ENCODE measurements at regions not wholly inside any gene's neighbourhood (a gene's known extent, or its start where the extent isn't known, plus 50 kb on each side); places are given as distances from the start of the nearest gene placed in this dataset.

DNA sequence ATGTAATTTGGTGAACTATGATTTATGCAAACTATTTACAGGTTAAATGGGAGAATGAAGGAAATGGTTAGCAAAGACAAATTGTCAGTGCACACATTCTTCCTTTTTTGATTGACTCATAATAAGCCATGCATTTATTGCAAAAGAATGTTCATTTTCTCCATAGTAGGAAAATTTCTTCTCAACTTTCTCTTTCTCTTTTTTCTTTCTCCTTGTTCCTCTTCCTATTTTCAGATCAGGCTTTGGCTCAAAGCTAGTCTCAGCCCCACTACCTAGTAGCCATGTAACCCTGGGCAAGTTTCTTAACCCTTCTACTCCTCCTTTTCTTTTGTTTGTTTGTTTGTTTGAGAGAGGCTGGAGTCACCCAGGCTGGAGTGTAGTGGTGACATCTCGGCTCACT, 156.6 kb downstream of the PIK3R1 start:
- Histone ChIP-seq H3K4me2 (ENCODE audit: low read length) (no peak overlapping the region), H3K9me2 (ENCODE audit: low read depth, low read length) (no peaks in the 10 kb centered on the region), H3K9me3 (ENCODE audit: low read length) (no peaks in the 10 kb centered on the region), H3K4me1 (ENCODE audit: insufficient read depth, low read length, severe bottlenecking) (no peaks in the 10 kb centered on the region), H3K36me3 (ENCODE audit: insufficient read depth, low read length) (no peaks in the 10 kb centered on the region), H3K27ac (ENCODE audit: low read depth, low read length, poor library complexity, severe bottlenecking) (no peak overlapping the region), H3K27me3 (ENCODE audit: insufficient read depth, low read length) (no peaks in the 10 kb centered on the region), H4K20me1 (ENCODE audit: insufficient read depth, low read length) (no peaks in the 10 kb centered on the region), H3K9ac (ENCODE audit: low read length) (no peak overlapping the region), H3K79me2 (ENCODE audit: insufficient read depth, low read length) (no peaks in the 10 kb centered on the region), H3K4me3 (ENCODE audit: low read depth, low read length, poor library complexity, severe bottlenecking) (no peak overlapping the region), H2AFZ (ENCODE audit: low read length) (no peak overlapping the region), H3F3A (ENCODE audit: insufficient read depth, low read length) (no peaks in the 10 kb centered on the region)
- TF ChIP-seq, protein P1, sequence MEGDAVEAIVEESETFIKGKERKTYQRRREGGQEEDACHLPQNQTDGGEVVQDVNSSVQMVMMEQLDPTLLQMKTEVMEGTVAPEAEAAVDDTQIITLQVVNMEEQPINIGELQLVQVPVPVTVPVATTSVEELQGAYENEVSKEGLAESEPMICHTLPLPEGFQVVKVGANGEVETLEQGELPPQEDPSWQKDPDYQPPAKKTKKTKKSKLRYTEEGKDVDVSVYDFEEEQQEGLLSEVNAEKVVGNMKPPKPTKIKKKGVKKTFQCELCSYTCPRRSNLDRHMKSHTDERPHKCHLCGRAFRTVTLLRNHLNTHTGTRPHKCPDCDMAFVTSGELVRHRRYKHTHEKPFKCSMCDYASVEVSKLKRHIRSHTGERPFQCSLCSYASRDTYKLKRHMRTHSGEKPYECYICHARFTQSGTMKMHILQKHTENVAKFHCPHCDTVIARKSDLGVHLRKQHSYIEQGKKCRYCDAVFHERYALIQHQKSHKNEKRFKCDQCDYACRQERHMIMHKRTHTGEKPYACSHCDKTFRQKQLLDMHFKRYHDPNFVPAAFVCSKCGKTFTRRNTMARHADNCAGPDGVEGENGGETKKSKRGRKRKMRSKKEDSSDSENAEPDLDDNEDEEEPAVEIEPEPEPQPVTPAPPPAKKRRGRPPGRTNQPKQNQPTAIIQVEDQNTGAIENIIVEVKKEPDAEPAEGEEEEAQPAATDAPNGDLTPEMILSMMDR (IDR thresholded peaks at IDR 0.05; ENCODE audit: low read length) = no peak
- TF ChIP-seq EZH2 (IDR thresholded peaks at IDR 0.05; ENCODE audit: borderline replicate concordance, low read length) = no peak

DNA sequence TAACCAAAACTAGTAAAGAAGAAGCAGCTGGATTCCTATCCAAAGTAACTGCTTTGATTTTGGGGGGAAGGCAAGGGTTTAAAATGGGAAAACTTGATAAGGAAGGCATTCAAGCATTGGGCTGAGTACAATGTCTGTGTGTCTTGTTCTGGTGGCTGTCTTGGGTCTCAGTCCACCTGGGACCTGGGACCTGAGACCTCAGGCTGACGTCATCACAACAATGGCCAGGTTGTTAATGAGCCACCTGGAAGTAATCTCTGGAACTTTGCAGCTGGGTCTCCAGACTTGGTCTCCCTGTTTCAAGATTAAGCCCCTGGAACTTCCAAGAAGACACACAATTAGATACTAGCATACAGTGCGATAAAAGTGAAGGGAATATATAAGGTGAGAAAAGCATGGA, 157.5 kb downstream of the PIK3R1 start:
- no peaks in the 10 kb centered on the region for H3K36me3 ChIP-seq (ENCODE audit: insufficient read depth, low read length)
- no peak for TF ChIP-seq EZH2 (IDR thresholded peaks at IDR 0.05; ENCODE audit: borderline replicate concordance, low read length)
- TF ChIP-seq, protein P1 (IDR thresholded peaks at IDR 0.05; ENCODE audit: low read length) = no peak
- no peak overlapping the region for H3K9ac ChIP-seq (ENCODE audit: low read length)
- no peak overlapping the region for H3K4me3 ChIP-seq (ENCODE audit: low read depth, low read length, poor library complexity, severe bottlenecking)
- no peaks in the 10 kb centered on the region for H4K20me1 ChIP-seq (ENCODE audit: insufficient read depth, low read length)
- H3K27me3 ChIP-seq (ENCODE audit: insufficient read depth, low read length) = no peaks in the 10 kb centered on the region
- no peak overlapping the region for H3K27ac ChIP-seq (ENCODE audit: low read depth, low read length, poor library complexity, severe bottlenecking)
- H3F3A ChIP-seq (ENCODE audit: insufficient read depth, low read length) = no peaks in the 10 kb centered on the region
- no peaks in the 10 kb centered on the region for H3K9me2 ChIP-seq (ENCODE audit: low read depth, low read length)
- no peaks in the 10 kb centered on the region for H3K9me3 ChIP-seq (ENCODE audit: low read length)
- no peaks in the 10 kb centered on the region for H3K4me1 ChIP-seq (ENCODE audit: insufficient read depth, low read length, severe bottlenecking)
- H2AFZ ChIP-seq (ENCODE audit: low read length) = no peak overlapping the region
- H3K4me2 ChIP-seq (ENCODE audit: low read length) = no peak overlapping the region
- no peaks in the 10 kb centered on the region for H3K79me2 ChIP-seq (ENCODE audit: insufficient read depth, low read length)

DNA sequence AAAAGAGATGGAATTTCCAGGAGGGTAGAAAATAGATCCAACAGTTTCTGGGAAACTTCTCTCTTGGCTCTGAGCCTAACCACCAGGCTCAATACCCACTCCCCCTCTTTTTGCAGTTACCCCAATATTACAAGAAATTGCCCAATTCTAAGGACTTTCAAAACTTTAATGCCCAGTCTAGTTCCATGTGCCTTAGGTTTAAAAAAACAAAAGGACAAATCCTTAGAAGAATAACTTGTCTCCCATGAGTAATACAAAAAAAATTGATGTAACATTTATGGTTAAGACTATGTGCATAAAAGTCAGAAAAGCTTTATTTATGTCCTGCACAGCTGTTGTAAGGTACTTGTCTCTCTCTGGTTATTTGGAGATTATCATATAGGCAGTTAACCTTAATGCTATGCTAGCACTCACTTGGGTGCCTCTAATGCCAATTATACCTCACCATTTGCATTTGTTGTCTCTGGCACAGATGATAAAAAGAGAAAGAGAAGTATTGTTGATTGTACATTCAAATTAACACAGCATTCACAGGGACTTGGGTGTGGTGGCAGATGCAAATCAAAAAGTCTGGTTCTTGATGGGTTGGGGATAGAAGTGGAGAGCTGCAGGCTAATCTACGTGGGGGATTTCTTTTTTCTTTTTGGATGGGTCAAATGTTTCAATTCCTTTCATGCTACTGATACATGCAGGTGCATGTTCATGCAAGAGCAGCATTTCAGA, 159.4 kb downstream of the PIK3R1 start:
- H3K4me3 ChIP-seq (ENCODE audit: low read depth, low read length, poor library complexity, severe bottlenecking) = no peak overlapping the region
- TF ChIP-seq, protein P1 (IDR thresholded peaks at IDR 0.05; ENCODE audit: low read length) = no peak
- no peak for TF ChIP-seq EZH2 (IDR thresholded peaks at IDR 0.05; ENCODE audit: borderline replicate concordance, low read length)
- no peaks in the 10 kb centered on the region for H3K36me3 ChIP-seq (ENCODE audit: insufficient read depth, low read length)
- no peak overlapping the region for H2AFZ ChIP-seq (ENCODE audit: low read length)
- H3F3A ChIP-seq (ENCODE audit: insufficient read depth, low read length) = no peaks in the 10 kb centered on the region
- no peaks in the 10 kb centered on the region for H3K9me3 ChIP-seq (ENCODE audit: low read length)
- no peaks in the 10 kb centered on the region for H3K4me1 ChIP-seq (ENCODE audit: insufficient read depth, low read length, severe bottlenecking)
- H3K27me3 ChIP-seq (ENCODE audit: insufficient read depth, low read length) = no peaks in the 10 kb centered on the region
- H3K4me2 ChIP-seq (ENCODE audit: low read length) = no peak overlapping the region
- no peaks in the 10 kb centered on the region for H3K79me2 ChIP-seq (ENCODE audit: insufficient read depth, low read length)
- no peaks in the 10 kb centered on the region for H3K9me2 ChIP-seq (ENCODE audit: low read depth, low read length)
- H3K9ac ChIP-seq (ENCODE audit: low read length) = no peak overlapping the region
- no peak overlapping the region for H3K27ac ChIP-seq (ENCODE audit: low read depth, low read length, poor library complexity, severe bottlenecking)
- no peaks in the 10 kb centered on the region for H4K20me1 ChIP-seq (ENCODE audit: insufficient read depth, low read length)
